GM23248 (cell line): ENCODE measurements at regions not wholly inside any gene's neighbourhood (a gene's known extent, or its start where the extent isn't known, plus 50 kb on each side); places are given as distances from the start of the nearest gene placed in this dataset.

Experiments used
- EZH2 ChIP-seq: fragments of 200-600 bp; sonication (generic); IDR thresholded peaks from 2 replicates; pipeline ENCODE4 v1.6.1; 2018; ENCODE audit warnings: antibody characterized with exemption, mild to moderate bottlenecking; ENCODE audit not compliant: insufficient read depth, poor library complexity, severe bottlenecking
- EZH2phosphoT487 ChIP-seq: fragments of 200-600 bp; sonication (generic); IDR thresholded peaks from 2 replicates; pipeline ENCODE4 v1.6.1; 2018; ENCODE audit warnings: antibody characterized with exemption, moderate library complexity, mild to moderate bottlenecking, low read depth; ENCODE audit not compliant: insufficient read depth

GRCh38 chr20:16167423-16168130 is 405.7 kb downstream of the KIF16B start:
- TF ChIP-seq EZH2phosphoT487, result no peak
- TF ChIP-seq EZH2, result no peak
